ENCODE measurements at regions not wholly inside any gene's neighbourhood (a gene's known extent, or its start where the extent isn't known, plus 50 kb on each side); places are given as distances from the start of the nearest gene placed in this dataset.

DNA sequence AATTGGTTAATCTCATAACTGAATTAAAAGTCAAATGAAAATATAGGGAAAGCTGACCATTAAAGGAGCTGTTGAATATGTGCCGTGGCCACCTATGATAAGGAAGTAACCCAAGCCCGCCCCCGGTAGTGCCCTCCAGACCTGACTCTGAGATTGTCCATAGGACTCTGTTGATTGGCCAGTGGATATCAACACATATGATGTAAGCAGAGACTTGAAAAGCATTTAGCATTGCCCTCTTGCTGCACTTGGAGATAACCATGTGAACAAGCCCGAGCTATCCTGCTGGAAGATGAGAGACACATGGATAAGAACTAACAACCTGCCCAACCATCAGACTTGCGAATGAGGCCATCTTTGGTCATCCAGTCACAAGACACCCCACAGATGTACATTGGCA, 83.2 kb downstream of the LINC00237 start:
- 0 out of 2 replicates have a peak, but pooled peaks cover 12% of the 10 kb centered on the region for H3K27me3 ChIP-seq (ENCODE audit: low read depth, low read length)
- H2AFZ ChIP-seq (ENCODE audit: low read depth, low read length) = no peak overlapping the region
- H3K4me1 ChIP-seq (ENCODE audit: low read length) = no peaks in the 10 kb centered on the region
- no peaks in the 10 kb centered on the region for H3K36me3 ChIP-seq (replicated peaks; ENCODE audit: low read depth, low read length)
- H3K9me3 ChIP-seq (ENCODE audit: insufficient read depth, low read length) = no peaks in the 10 kb centered on the region
- no peak overlapping the region for H3K27ac ChIP-seq (ENCODE audit: low read length)
- no peak overlapping the region for H3K4me2 ChIP-seq (ENCODE audit: low read length)
- H3K4me3 ChIP-seq (ENCODE audit: low read length) = no peak overlapping the region
- TF ChIP-seq, protein P1, sequence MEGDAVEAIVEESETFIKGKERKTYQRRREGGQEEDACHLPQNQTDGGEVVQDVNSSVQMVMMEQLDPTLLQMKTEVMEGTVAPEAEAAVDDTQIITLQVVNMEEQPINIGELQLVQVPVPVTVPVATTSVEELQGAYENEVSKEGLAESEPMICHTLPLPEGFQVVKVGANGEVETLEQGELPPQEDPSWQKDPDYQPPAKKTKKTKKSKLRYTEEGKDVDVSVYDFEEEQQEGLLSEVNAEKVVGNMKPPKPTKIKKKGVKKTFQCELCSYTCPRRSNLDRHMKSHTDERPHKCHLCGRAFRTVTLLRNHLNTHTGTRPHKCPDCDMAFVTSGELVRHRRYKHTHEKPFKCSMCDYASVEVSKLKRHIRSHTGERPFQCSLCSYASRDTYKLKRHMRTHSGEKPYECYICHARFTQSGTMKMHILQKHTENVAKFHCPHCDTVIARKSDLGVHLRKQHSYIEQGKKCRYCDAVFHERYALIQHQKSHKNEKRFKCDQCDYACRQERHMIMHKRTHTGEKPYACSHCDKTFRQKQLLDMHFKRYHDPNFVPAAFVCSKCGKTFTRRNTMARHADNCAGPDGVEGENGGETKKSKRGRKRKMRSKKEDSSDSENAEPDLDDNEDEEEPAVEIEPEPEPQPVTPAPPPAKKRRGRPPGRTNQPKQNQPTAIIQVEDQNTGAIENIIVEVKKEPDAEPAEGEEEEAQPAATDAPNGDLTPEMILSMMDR (IDR thresholded peaks at IDR 0.05; ENCODE audit: low read depth, low read length) = no peak
- no peak for TF ChIP-seq EZH2phosphoT487 (IDR thresholded peaks at IDR 0.05; ENCODE audit: low read depth)
- no peaks in the 10 kb centered on the region for H4K20me1 ChIP-seq (ENCODE audit: insufficient read depth, low read length)
- no peaks in the 10 kb centered on the region for H3K79me2 ChIP-seq (ENCODE audit: low read length)
- H3K9ac ChIP-seq (ENCODE audit: low read length) = no peak overlapping the region

DNA sequence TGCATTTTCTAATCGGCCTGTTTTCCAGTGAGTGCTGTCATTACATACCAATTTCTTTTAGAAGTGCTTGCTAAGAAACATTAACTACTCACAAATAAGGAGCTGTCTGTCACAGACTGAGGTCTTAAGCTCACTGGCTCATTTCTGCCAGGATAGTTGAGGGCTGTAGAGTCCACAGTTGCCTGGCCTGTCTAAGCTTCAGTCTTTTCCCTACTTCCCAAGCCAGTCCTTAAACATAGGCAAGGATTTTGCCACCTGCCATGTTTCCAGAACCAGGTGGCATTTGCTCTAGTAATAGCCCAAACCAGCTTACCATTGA, 84.7 kb downstream of the LINC00237 start:
- Histone ChIP-seq H3K4me2 (ENCODE audit: low read length) (no peak overlapping the region), H3K79me2 (ENCODE audit: low read length) (no peaks in the 10 kb centered on the region)
- TF ChIP-seq, protein P1 (IDR thresholded peaks at IDR 0.05; ENCODE audit: low read depth, low read length) = no peak

DNA sequence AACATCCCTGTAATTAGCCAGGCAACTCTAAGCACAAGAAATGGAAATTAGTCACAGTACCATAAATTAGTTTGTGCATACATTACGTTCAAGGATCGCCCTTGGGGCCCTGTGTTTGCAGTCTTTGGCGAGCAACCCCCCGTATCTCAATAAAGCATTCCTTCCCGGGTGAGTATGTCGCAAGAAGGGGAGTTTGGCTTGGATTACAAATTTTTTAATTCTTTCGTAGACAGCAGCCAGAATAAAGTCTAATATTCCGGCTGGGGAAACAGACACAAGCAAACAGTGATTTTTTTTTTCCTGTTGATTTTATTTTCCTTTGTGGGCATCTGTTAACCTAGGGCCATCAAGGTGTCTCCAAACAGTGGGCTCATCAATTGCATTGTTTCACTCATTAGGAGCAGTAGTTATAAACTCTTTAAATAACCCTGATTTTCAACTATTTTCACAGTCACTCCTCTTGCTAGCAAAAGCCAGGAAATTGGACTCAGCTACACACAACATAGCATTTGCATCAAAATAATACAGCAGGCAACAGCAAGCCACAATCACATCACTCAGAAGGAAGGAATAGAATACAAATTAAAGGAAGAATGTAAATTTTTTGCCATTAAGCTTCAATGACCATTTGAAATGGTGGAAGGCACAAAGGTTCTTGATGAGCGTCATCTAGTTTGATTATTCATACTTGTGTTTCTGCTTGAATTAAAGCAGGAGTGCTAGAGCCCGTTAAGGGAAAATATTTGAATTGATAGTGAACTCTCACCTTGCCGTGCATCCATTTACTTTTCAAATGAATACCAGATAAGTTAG, 85.3 kb downstream of the LINC00237 start:
- H3K4me2 ChIP-seq (ENCODE audit: low read length) = no peak overlapping the region
- H3K4me1 ChIP-seq (ENCODE audit: low read length) = no peaks in the 10 kb centered on the region
- H4K20me1 ChIP-seq (ENCODE audit: insufficient read depth, low read length) = no peaks in the 10 kb centered on the region
- no peak overlapping the region for H3K27ac ChIP-seq (ENCODE audit: low read length)
- no peak for TF ChIP-seq EZH2phosphoT487 (IDR thresholded peaks at IDR 0.05; ENCODE audit: low read depth)
- TF ChIP-seq, protein P1 (IDR thresholded peaks at IDR 0.05; ENCODE audit: low read depth, low read length) = no peak
- H3K9ac ChIP-seq (ENCODE audit: low read length) = no peak overlapping the region
- H3K36me3 ChIP-seq (replicated peaks; ENCODE audit: low read depth, low read length) = no peaks in the 10 kb centered on the region
- H3K27me3 ChIP-seq (ENCODE audit: low read depth, low read length) = peaks cover 23% of the 10 kb centered on the region; the same call in 1 of the 2 replicates
- H3K9me3 ChIP-seq (ENCODE audit: insufficient read depth, low read length) = no peaks in the 10 kb centered on the region
- H2AFZ ChIP-seq (ENCODE audit: low read depth, low read length) = no peak overlapping the region
- H3K4me3 ChIP-seq (ENCODE audit: low read length) = no peak overlapping the region
- H3K79me2 ChIP-seq (ENCODE audit: low read length) = no peaks in the 10 kb centered on the region

More for the DNA sequence above, 84.7 kb downstream of the LINC00237 start:
- no peak overlapping the region for H2AFZ ChIP-seq (ENCODE audit: low read depth, low read length)
- no peaks in the 10 kb centered on the region for H3K9me3 ChIP-seq (ENCODE audit: insufficient read depth, low read length)
- H3K4me1 ChIP-seq (ENCODE audit: low read length) = no peaks in the 10 kb centered on the region
- no peak overlapping the region for H3K9ac ChIP-seq (ENCODE audit: low read length)
- H4K20me1 ChIP-seq (ENCODE audit: insufficient read depth, low read length) = no peaks in the 10 kb centered on the region
- peaks cover 17% of the 10 kb centered on the region; the same call in 1 of the 2 replicates for H3K27me3 ChIP-seq (ENCODE audit: low read depth, low read length)
- H3K4me3 ChIP-seq (ENCODE audit: low read length) = no peak overlapping the region
- no peak overlapping the region for H3K27ac ChIP-seq (ENCODE audit: low read length)
- no peaks in the 10 kb centered on the region for H3K36me3 ChIP-seq (replicated peaks; ENCODE audit: low read depth, low read length)

DNA sequence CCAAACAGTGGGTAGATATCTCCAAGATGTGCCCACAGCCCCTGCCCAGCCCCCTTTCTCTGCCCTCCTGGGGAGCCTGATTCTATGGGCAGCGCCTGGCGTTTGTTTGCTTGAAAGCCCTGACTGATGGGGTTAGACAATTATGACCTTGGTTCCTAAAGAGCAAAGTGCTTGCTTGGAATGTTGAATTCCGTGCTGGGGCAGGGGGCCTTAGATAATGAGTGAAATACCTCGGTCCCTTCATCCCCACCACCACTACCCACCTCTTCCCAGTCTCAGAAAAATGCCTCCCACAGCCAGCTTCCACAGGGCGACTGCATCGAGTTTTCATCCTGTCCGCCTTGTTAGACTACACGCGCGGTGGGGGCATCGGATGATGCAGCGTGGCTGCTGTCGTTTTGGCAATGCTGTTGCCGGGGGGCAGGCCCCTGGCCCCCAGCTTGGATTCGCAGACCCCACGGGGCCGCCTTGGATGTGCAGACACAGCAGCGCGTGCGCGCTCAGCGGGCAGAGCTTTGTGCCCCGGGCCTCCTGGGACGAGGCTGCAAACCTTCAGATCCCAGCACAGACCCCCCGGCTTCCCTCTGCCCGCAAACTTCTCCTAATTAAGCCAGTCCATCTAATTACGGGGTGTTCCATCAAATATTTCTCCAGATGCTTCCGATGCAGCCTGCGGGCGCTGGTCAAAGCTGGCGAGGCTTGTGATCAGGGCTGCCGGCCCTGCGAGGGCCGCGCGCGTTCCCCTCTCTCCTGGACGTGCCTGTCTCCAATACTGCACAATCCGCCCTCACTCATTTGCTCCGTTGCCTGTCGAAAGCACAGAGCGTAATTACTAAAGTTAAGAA, 86.1 kb downstream of the LINC00237 start:
- peaks cover 26% of the 10 kb centered on the region; the same call in 1 of the 2 replicates for H3K27me3 ChIP-seq (ENCODE audit: low read depth, low read length)
- H3K4me3 ChIP-seq (ENCODE audit: low read length) = no peak overlapping the region
- H3K27ac ChIP-seq (ENCODE audit: low read length) = no peak overlapping the region
- no peak for TF ChIP-seq EZH2phosphoT487 (IDR thresholded peaks at IDR 0.05; ENCODE audit: low read depth)
- TF ChIP-seq, protein P1 (IDR thresholded peaks at IDR 0.05; ENCODE audit: low read depth, low read length) = no peak
- H4K20me1 ChIP-seq (ENCODE audit: insufficient read depth, low read length) = no peaks in the 10 kb centered on the region
- no peaks in the 10 kb centered on the region for H3K36me3 ChIP-seq (replicated peaks; ENCODE audit: low read depth, low read length)
- no peaks in the 10 kb centered on the region for H3K4me1 ChIP-seq (ENCODE audit: low read length)
- no peaks in the 10 kb centered on the region for H3K79me2 ChIP-seq (ENCODE audit: low read length)
- no peak overlapping the region for H3K4me2 ChIP-seq (ENCODE audit: low read length)
- H3K9ac ChIP-seq (ENCODE audit: low read length) = no peak overlapping the region
- H2AFZ ChIP-seq (ENCODE audit: low read depth, low read length) = no peak overlapping the region
- no peaks in the 10 kb centered on the region for H3K9me3 ChIP-seq (ENCODE audit: insufficient read depth, low read length)
